Dedifferentiated amniotic fluid mesenchymal stem cell (primary cell): ENCODE measurements at regions not wholly inside any gene's neighbourhood (a gene's known extent, or its start where the extent isn't known, plus 50 kb on each side); places are given as distances from the start of the nearest gene placed in this dataset.
A peak's percentile ranks its signal among the peaks of the same experiment; 100 is the strongest.
"Not testable (repeated sequence)": the region's sequence is repeated elsewhere in the genome, so short reads cannot be mapped to it uniquely, and the experiment has no call there.

Experiments used
- DNase-seq: peaks from one replicate; pipeline ENCODE4 v3.0.0-alpha.2; 2016; ENCODE audit errors: extremely low spot score

GRCh38 chr1:189315035-189315901 lies 1162.4 kb downstream of the BRINP3 start:
- no peak for DNase-seq

- DNase-seq, result peak; percentile 26
These were observed 1154.6 kb downstream of the BRINP3 start for GRCh38 chr1:189323091-189323490.

DNA sequence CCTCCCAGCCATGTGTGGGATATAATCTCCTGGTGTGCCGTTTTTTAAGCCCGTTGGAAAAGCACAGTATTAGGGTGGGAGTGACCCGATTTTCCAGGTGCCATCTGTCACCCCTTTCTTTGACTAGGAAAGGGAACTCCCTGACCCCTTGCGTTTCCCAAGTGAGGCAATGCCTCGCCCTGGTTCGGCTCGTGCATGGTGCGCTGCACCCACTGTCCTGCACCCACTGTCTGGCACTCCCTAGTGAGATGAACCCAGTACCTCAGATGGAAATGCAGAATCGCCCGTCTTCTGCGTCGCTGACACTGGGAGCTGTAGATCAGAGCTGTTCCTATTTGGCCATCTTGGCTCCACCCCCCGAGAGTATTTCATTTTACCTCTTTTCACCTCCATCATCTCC lies 1146.6 kb downstream of the BRINP3 start:
- not testable (repeated sequence) for DNase-seq

- no peak for DNase-seq
These were observed 1141.3 kb downstream of the BRINP3 start for GRCh38 chr1:189336115-189337100.

GRCh38 chr1:189349607-189350006 lies 1128.1 kb downstream of the BRINP3 start:
- DNase-seq, result no peak

GRCh38 chr1:189350983-189351616 lies 1126.6 kb downstream of the BRINP3 start:
- no peak for DNase-seq

DNA sequence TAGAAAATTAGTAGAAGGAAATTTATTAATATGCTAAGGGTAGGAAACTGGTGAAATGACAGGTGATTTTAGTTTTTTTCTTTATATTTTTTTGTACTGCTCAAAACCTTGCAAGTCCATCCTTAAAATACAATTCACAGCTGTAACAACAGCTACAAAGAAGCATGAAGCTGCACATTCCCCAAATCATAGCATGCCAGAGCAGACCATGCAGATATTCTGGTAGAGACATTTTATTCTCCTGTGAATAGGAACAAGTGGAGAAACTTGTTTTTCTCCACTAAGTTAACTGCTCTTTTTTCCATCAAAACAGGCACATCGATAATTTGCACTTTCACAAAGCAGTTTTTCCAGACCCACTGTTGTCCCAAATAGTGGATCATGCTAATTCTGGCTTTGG lies 1125.7 kb downstream of the BRINP3 start:
- no peak for DNase-seq

DNA sequence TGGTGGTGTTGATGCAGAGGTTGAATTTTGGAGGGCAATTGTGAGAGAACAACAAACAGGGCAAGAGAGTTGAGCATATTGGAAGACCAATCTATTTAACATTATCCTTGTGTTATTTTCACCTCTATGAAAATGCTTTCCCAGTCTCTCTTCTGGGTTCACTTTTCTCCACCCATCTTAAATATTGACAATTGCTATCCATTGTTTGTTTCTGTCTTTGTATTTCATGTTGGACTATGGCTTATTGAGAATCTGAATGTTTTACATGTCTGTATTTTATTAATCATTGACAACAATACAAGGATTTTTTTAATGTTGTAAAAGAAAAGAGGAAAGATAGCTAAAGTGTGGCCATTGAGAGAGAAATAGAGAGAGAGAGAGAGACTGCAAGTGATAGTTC lies 1121.5 kb downstream of the BRINP3 start:
- no peak for DNase-seq

DNA sequence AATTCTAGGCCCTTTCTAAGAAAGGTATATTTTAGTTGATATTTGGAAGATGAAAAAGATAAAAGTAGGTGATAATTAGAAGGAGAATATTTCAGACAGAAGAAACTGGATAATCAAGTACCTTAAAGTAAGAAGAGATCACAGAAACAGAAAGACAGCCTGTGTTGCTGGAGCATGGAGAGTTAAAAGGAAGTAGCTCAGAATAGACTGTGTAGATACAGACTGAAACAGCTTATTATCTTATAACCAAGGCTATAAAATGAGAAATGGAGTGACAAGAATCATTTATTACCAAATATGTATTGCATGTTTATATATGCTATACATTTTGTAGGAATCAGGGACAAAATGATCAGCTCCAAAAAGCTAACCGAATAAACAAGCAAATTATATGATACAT lies 1120.3 kb downstream of the BRINP3 start:
- no peak for DNase-seq

GRCh38 chr1:189369612-189370011 lies 1108.1 kb downstream of the BRINP3 start:
- DNase-seq, result no peak

DNA sequence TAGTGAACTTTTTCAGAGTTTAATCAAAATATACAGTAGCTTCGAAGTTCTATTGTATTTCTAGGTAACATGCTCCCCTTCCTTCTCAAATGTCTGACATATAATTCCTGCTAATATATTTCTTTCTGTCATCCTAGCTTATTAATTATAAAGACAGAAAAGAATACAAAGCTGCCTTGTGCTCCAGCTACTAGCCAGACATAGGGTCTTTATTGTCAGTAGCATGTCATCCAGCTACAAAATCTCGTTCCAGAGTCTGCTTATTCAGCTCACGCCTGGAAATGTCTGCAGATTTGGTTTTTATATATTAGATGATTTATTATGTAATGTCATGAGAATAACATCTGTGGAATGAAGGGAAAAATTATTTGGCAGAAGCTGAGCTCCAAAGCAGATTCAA lies 1102.8 kb downstream of the BRINP3 start:
- no peak for DNase-seq

- peak; percentile 37 for DNase-seq
These were observed 1072.2 kb downstream of the BRINP3 start for GRCh38 chr1:189405419-189405818.

- DNase-seq, result no peak
These were observed 1067.9 kb downstream of the BRINP3 start for GRCh38 chr1:189409774-189410173.

GRCh38 chr1:189424746-189425331 lies 1052.8 kb downstream of the BRINP3 start:
- no peak for DNase-seq

DNA sequence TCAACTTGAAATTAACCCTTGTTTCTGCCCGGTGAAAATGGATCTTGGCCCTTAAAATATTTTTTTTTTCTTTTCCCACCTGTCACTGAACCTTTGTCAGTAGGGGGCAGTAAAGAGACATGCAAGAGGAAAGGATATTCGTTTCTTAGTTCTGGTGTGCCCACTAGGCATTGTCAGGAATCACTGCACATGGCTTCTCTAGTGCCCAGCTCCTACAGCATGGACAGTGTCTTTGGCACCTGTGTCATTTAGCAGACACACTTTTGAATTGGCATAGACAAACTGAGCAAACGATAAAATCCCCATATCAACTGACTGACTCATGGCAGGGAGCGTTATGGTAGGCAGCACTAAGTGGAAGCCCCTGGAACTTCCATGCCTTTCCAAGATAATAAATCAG lies 1048.1 kb downstream of the BRINP3 start:
- no peak for DNase-seq

- DNase-seq, result no peak
These were observed 1046.2 kb downstream of the BRINP3 start for GRCh38 chr1:189431447-189431846.

GRCh38 chr1:189432753-189433152 lies 1044.9 kb downstream of the BRINP3 start:
- DNase-seq, result no peak

- no peak for DNase-seq
These were observed 1043.2 kb downstream of the BRINP3 start for GRCh38 chr1:189434461-189434860.

GRCh38 chr1:189435398-189435797 lies 1042.3 kb downstream of the BRINP3 start:
- DNase-seq, result no peak

DNA sequence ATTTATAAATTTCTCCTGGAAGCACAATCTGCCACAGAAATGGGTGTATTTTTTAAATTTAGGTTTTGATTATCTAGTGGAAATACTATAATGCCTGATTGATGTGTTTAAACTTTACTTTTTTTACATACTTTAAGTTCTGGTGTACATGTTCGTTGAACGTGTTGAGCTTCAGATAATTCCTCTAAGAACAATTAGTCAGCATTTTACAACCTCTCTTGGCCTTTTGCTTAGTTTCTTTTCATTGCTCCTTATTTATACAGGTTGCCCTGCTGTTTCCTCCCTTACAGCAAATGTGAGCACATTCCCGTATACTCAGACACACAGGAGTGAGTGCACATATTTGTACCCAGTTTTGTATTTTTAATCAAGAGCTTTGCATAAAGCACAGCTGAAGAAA lies 1038.9 kb downstream of the BRINP3 start:
- no peak for DNase-seq

GRCh38 chr1:189463166-189463565 lies 1014.5 kb downstream of the BRINP3 start:
- no peak for DNase-seq

- no peak for DNase-seq
These were observed 980.9 kb downstream of the BRINP3 start for GRCh38 chr1:189496768-189497167.
